CD4-positive, alpha-beta T cell treated with Interleukin-17A for 1 hour (primary cell): ENCODE measurements at regions not wholly inside any gene's neighbourhood (a gene's known extent, or its start where the extent isn't known, plus 50 kb on each side); places are given as distances from the start of the nearest gene placed in this dataset.
"Not testable (repeated sequence)": the region's sequence is repeated elsewhere in the genome, so short reads cannot be mapped to it uniquely, and the experiment has no call there.

Source experiments
- DNase-seq: peaks from one replicate; pipeline ENCODE4 v3.0.0-alpha.2; 2020

DNA sequence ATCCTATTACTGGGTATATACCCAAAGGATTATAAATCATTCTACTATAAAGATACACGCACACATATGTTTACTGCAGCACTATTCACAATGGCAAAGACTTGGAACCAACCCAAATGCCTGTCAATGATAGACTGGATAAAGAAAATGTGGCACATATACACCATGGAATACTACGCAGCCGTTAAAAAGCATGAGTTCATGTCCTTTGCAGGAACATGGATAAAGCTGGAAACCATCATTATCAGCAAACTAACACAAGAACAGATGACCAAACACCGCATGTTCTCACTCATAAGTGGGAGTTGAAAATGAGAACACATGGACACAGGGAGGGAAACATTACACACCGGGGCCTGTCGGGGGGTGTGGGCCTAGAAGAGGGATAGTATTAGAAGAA is 307.4 kb upstream of the TBX18 start:
- not testable (repeated sequence) for DNase-seq

DNA sequence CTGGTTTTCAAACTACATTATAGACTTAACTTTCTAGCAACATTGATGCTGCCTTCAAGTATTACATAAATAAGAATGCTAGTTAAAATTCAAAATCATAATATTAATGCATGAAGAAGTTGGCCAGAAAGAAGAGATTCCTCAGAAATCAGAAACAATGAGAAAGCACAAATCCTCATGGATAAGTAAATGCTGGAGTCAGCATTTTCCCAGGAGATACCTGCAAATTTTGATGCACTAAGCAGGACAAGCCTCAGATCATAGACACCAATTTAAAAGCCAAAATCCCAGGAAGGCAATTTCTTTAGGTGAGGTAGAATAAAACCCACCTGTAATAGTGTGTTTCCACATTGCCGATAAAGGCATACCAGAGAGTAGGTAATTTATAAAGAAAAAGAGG is 305.2 kb upstream of the TBX18 start:
- DNase-seq = no peak

DNA sequence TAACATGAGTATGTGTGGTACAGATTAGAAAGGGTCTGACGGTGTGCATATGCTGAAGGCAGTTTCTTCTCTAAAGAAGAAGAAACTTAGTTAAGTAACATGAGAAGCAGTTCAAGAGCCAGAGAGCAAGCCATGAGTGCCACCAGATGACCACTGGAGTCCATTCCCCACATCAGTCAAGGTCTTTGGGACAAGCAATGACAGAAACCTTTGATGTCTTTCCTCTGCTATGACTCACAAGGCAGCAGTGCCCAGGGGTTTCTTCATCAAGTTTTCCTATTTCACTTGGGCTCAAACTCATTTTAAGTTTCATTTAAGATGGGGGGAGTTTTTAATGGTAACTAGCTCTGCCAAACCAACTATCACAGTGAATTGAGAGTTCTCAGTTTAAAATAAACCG is 303.8 kb upstream of the TBX18 start:
- DNase-seq = no peak

DNA sequence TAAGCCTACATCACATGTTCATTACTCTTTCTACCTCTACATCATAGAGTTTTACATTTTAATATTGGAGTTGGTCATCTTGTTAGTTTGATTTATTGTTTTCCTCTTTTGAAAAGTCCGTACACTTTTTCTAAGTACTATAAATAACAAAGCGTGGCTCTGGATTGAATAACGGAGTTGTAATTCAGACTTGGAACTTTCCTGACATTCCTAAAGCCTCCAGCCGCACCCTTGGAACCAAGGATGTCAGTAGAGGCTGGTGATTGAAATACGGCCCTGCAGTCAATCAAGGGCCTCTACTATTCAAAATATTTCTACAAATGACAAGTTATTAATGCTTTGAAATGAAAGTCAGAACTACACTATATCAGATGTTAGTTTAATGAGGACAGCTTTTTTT is 301.9 kb upstream of the TBX18 start:
- no peak for DNase-seq

DNA sequence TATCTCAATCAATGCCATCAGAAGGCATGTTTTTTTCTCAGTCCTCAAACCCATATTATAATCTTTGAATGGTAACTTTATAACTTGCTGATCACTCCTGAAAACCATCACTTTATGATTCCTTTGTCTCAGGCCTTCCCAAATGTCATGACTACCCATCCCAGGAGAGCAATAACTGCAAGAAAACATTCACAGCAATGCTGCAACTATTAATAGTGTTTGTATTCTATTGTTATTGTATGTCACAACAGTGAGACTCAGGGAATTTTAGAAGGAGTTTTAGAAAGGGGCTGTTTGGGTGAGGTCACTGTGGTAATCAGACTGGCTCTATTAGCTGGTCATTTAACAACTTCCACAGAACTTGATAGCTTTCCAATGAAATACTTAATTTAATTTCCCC is 301.4 kb upstream of the TBX18 start:
- no peak for DNase-seq

DNA sequence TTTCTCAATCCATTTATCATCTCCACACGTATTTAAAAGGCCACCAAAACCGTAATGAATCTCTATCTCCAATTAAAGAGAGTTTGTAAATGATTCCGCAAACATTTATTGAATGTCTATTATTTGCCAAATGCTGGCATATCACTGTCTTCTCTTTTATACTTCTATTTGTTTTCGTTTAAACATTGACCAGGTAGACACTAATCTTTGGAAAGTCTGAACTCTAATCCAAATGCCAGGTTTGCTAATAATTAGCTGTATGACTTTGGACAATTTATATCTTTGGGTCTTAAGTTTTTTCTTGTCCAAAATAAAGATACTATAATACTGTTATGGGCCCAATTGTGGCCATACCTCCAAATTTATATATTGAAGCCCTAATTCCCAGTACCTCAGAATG is 299.2 kb upstream of the TBX18 start:
- no peak for DNase-seq

DNA sequence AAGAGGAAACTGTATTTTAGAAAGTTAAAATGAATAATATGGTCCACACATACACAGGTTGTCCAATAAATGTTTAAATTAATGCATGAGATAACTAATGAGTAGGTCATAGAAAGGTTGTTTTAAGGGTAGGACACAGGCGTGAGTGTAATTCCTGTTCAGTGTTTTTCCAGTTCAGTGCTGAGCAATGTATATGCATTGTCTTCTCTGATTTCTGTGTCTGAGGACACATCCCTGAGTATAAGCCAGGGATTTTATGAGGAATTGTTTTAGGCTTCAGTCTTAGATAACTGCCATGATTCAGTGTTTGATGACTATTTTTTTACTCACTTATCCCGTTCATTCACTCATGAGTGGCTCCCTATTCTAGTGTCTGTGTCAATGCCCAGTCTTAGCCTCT is 298.5 kb upstream of the TBX18 start:
- no peak for DNase-seq

DNA sequence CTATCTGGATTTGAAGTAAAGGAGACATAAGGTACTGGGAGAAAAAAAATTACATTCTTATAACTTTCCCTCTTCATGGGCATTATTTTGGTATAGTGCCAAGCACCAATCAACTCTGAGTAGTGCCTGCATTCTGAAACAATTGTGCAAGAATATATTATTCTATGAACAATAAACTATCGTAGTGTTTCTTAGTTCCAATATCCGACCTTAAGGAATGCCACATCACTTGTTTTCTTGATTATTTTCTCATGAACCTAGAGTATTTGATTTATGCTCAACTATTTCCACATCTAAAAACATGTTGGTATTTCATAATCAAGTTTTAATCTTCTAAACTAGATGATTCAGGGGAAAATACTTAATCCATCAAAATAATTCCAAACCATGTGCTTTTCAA is 294.4 kb upstream of the TBX18 start:
- DNase-seq = no peak

DNA sequence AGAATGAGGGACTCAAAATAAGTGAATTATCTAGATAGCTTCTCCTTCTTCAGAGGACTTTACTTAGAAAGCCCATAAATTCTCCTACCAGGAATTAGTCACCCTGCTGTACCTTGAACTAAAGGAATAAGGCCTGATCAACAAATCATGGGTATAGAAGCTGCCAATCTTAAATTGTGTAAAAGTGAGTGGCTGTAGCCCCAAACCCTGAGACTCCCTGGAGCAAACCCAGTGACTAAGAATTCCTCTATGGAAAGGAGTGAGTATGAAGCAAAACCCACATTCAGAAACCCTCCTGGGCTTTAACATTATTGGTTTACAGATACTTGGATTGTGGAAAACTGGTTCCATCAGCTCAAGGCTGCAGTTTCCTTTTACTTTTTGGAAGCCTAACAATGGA is 285.8 kb upstream of the TBX18 start:
- no peak for DNase-seq

DNA sequence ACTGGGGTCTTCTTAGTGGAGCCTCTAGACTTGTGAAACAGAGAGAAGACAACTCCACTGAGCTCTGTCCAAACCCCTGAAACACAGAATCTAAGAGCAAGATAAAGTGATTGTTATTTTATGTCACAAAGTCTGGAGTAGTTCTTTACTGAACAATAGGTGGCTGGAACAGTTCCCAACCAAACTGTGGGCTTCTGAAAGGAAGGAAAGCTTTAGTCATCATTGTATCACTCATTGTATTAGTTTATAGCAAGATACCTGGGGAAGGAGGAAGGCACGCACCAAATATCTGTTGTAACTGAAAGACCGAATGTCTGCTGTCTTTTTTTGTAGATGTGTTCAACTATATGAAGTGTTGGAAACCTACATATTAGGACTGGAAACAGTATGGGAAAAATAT is 284.9 kb upstream of the TBX18 start:
- DNase-seq = no peak

DNA sequence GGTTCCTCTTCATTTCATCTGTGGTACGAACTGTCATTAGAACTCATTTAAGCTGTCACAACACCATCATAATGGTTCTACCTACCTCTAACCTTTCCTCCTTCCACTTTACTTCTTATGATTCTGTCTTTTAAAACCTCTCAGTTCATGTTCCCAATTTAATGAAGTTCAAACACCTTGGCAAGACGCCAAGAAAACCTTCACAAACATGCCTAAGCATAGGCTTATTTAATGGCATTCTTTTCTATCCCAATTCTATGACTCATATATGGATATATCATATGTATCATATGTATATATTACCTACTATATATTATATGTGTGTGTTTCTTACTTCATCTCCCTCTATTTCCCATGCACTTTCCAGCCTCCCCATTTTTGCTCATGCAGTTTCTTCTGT is 283.4 kb upstream of the TBX18 start:
- no peak for DNase-seq

DNA sequence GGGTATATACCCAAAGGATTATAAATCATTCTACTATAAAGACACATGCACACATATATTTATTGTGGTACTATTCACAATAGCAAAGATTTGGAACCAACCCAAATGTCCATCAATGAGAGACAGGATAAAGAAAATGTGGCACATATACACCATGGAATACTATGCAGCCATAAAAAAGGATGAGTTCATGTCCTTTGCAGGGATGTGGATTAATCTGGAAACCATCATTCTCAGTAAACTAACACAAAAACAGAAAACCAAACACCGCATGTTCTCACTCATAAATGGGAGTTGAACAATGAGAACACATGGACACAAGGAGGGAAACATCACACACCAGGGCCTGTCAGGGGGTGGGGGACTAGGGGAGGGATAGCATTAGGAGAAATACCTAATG is 281.4 kb upstream of the TBX18 start:
- not testable (repeated sequence) for DNase-seq

DNA sequence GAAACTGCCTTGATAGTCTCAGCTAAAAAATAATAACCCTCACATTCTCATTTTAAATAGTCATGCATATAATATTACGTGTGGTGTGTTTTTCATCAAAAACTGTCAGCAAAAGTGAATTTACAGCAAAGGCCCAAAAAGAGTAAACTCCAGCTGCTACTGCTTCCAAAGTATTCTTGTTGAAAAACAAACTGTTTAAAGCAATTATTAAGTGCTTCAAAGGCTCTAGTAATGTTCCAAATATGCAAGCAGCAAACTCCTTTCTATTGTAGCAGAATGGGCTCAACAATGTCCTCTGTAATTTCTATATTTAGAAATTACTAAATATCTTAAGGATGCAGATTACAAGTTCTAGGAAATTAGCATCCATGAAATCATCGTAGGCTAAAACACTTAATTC is 280.0 kb upstream of the TBX18 start:
- no peak for DNase-seq

DNA sequence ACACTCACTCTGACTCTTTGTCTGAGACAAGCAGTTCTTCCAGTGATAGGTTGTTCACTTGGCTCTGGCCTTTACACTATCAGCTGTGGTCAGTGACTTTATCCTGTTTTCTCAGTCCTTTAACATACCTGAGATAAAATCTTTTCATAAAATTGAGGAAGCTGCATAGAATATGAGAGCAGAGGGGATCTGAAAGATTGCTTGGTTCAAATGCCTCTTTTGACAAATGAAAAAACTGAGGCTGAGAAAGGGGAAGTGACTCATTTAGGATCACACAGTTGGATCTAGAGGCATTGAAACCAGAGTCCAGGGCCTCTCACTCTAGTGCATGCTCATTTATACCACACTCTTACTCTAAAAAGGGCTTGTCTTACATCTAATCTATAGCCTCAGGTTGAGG is 277.0 kb upstream of the TBX18 start:
- DNase-seq = no peak

DNA sequence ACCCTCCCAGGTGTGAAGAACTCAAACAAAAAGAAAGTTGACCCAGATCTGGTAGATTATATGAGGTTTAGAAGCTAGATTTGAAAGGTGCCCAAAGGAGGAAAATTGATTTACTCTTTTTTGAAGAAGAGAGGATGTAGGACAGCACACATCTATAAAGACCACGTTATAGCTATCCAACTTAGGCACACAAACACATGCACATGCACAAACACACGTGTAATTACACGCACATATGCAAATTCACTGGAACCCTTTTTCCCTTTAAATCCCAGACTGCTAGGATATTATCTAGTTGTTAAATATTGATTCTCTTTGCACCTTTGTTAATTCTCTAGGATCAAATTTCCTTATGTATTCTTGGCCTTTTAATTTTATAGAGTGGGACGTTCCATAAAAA is 272.8 kb upstream of the TBX18 start:
- no peak for DNase-seq

DNA sequence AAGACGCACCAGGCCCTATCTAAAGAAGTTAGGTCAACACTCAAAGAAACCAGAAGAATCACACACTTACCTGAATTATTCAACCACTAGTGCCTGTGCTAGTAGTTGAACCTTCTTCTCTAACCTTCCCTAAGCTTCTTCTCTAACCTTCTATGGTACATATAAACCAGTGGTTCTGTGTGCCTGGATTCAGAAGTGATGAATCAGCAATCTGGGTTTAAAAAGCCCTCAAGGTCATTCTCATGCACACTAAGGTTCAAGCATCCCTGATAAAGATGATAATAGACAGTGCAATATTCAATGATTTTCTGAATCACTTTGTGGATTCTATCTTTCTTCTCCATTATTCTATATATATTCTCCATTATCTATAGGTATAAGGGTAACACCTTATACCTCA is 271.4 kb upstream of the TBX18 start:
- DNase-seq = no peak

DNA sequence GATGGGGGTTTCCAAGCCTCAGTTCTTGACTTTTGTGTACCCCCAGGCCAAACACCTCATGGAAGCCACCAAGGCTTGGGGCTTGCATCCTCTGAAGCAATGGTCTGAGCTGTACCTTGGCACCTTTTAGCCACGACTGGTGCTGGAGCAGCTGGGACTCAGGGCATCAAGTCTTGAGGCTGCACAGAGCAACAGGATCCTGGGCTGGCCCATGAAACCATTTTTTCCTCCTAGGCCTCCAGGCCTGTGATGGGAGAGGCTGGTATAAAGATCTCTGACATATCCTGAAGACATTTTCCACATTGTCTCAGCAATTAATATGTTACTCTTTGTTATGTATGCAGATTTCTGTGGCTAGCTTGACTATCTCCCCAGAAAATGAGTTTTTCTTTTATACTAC is 269.1 kb upstream of the TBX18 start:
- no peak for DNase-seq

DNA sequence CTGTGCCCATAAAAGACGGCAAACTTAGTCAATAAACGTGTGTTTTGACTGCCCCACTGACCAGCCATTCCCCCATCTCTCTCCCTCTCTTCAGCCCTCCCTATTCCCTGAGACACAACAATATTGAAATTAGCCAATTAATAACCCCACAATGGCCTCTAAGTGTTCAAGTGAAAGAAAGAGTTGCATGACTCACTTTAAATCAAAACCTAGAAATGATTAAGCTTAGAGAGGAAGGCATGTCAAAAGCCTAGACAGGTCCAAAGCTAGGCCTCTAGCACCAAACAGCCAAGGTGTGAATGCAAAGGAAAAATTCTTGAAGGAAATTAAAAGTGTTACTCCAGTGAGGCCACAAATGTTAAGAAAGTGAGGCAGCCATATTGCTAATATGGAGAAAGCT is 261.6 kb upstream of the TBX18 start:
- no peak for DNase-seq

DNA sequence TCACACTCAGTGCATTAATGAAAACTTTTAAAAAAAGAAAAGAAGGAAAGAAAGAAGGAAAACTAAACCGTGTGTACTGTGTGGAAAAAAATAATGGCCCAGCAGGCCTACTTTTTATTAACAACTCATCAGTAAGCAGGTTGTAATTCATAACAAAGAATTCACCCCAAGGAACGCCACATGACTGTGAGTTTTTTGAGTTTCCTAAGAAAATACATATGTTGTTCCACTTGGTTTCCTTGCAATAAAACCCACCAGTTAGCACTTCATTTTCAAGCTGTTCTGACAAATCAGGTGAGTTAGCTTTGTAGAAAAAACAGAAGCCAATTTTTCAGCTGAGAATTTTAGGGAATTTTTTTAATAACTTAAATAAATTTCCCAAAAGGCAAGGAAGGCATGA is 259.3 kb upstream of the TBX18 start:
- no peak for DNase-seq

DNA sequence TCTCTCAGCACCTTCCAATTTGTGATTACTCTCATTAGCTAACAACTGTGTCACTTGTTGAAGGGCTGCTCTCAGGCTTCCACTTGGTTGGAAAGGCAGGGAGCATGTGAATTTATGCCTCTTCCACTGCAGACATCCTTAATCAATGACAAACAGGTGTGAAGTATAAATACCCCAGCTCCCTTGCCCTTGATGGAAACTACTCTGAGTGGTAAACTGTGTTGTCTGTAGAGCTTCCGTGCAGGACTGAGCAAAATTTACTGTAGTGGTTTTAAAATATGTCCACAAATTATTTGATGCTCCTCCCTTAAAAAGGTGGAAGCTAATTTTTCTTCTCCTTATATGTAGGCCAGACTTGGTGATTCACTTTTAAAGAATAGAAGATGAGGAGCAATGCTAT is 253.0 kb upstream of the TBX18 start:
- DNase-seq = no peak

DNA sequence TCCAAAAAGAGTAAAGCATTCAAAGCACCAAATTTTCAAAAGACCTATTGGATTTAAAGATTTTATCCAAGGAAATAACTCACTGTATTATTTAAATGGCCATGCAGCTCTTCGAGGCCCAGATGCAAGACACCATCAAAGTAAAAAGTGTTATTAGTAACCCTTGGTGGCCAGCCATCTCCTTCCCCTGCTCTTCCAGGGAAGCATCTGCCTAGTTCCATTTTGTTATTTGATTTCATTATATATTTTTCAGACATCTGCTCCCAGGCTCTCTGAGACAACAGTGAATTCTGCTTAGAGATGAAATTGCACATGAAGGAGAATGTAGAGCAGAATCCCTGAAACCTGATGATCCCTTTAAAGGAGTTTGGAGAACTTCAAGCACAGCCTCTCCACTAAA is 252.3 kb upstream of the TBX18 start:
- no peak for DNase-seq

DNA sequence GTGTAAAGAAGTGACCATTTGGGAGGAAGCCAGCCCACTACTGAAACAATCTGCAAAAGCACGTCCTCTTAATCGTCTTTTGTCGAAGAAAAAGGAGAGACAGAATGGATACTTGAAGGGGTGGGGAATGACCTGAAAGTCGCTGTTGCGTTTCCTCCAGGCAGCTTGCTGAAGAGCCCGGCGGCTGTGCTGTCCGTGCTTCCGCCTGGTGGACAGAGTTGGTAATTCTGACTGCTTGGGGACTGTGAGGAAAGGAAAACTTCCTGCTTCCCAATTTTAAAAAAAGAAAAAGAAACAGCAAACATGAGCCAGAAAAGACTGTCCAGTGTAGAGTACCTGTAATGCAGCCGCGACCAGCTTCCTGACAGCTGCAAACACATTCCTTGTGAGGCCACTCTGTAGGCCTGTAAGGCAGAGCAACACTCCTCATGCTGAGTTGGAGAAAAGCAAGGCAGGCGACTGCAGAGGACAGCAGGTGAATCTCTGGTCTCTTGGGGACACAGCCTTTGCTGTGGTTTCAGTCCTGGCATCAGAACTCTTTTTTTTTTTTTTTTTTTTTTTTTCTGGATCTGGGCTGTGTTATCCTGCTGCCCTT is 251.1 kb upstream of the TBX18 start:
- no peak for DNase-seq

DNA sequence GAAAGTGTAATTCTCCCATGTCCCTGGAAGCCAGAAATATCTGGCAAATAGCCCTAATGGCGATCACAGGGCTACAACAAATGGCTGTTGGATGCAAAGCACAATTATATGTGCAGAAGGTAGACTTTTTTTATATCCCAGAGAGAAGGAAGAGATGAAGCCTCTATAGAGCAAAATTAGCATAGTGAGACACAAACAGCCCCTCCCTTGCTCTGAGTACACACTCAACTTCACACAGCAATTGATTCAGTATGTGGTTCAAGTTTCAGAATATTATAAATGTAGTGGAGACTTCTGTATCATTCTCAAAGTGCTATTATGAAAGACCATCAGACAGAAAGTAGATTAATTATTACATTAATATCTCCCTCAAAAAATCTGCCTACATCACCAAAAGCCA is 246.5 kb upstream of the TBX18 start:
- no peak for DNase-seq

DNA sequence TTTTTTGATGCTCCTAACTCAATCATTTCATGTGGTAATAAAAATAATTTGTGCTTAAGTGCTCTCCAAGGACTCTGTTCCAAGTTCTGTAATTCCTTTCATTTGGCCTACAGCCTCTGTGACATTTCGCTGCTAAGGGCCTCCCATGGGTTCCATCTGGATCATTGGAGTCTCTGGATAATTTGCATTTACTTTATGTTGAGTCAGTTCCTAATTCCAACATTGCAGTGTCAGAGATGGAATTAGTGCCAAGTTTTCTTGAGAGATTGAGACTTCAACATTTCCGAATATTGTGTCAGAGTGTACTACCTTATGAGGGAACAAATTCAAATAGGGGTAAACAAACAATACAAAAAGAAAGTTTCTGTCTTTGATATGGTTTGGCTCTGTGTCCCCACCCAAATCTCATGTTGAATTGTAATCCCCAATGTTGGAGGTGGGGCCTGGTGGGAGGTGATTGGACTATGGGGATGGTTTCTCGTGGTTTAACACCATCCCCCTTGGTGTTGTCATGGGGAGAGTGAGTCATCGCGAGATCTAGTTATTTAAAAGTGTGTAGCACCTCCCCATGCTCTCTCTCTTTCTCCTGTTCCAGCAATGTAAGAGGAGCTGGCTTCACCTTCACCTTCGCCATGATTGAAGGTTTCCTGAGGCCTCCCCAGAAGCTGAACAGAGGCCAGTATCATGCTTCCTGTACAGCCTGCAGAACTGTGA is 244.1 kb upstream of the TBX18 start:
- no peak for DNase-seq

DNA sequence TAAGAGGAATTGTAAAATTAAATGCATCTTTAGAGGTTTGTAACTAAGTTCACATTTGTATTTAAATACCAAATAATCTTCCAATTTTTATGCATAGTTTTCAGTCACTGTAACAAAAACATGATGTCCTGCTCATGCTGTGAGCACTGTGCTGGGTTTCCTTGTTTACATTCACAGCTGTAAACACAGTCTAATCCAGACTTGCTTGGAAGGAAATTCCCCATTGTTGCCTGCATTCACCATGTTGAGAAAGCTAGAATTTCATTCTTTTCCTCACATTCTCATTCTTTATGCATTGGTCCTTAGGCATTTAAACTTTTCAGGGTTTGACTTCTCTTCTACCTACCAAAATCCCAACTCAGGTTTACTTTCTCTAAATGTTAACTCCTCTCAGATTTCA is 242.0 kb upstream of the TBX18 start:
- DNase-seq = no peak
